GM12878 (cell line): ENCODE measurements at regions not wholly inside any gene's neighbourhood (a gene's known extent, or its start where the extent isn't known, plus 50 kb on each side); places are given as distances from the start of the nearest gene placed in this dataset.

Experiments
- ATF2 ChIP-seq: IDR thresholded peaks from 2 replicates; pipeline ENCODE4 v1.6.1; 2012; ENCODE audit warnings: low read length, inconsistent platforms
- CTCF ChIP-seq, 3 experiments: IDR thresholded peaks in 2 of 3; conservative IDR thresholded peaks in 1 of 3; 2 replicates each; pipeline ENCODE4 v1.5.1; 2011; ENCODE audit warnings: low read depth in 3 of 3, low read length in 3 of 3, mild to moderate bottlenecking in 3 of 3, control low read depth in 2 of 3, moderate library complexity in 2 of 3, inconsistent platforms in 1 of 3, mixed read lengths in 1 of 3; ENCODE audit not compliant: control insufficient read depth in 2 of 3, insufficient read depth in 1 of 3; ENCODE audit errors: extremely low read depth in 1 of 3
- ELK1 ChIP-seq: IDR thresholded peaks from 2 replicates; pipeline ENCODE4 v1.6.1; 2012; ENCODE audit warnings: low read depth, low read length, improper control_type of control experiment
- EZH2 ChIP-seq: IDR thresholded peaks from 2 replicates; pipeline ENCODE4 v1.6.1; 2012; ENCODE audit warnings: low read depth, mild to moderate bottlenecking, control low read depth, inconsistent platforms, low read length, borderline replicate concordance; ENCODE audit not compliant: control insufficient read depth
- HDGF ChIP-seq: fragments of 450-650 bp; IDR thresholded peaks from 2 replicates; pipeline ENCODE4 v1.6.1; 2016; ENCODE audit warnings: antibody characterized with exemption
- MAX ChIP-seq: IDR thresholded peaks from 2 replicates; pipeline ENCODE4 v1.6.1; 2012; ENCODE audit warnings: low read depth, low read length, improper control_type of control experiment

GRCh38 chr1:87269921-87270320 is 58.8 kb upstream of the LMO4 start:
- no peak for TF ChIP-seq ATF2
- TF ChIP-seq ELK1, result no peak
- TF ChIP-seq CTCF (IDR thresholded peaks at IDR 0.05 in 2 of 3, conservative IDR thresholded peaks at IDR 0.05 in 1 of 3; ENCODE audit: control insufficient read depth in 2 of 3, extremely low read depth in 1 of 3, insufficient read depth in 1 of 3, low read depth in 3 of 3, low read length in 3 of 3), result no peak
- TF ChIP-seq MAX, result no peak
- no peak for TF ChIP-seq EZH2
- TF ChIP-seq HDGF, result no peak
